Stomach (tissue), 4 donors: ENCODE measurements at regions not wholly inside any gene's neighbourhood (a gene's known extent, or its start where the extent isn't known, plus 50 kb on each side); places are given as distances from the start of the nearest gene placed in this dataset.

Experiments used
- EP300 ChIP-seq: sonication (generic); formaldehyde crosslinking; IDR thresholded peaks from one replicate; pipeline ENCODE4 v1.6.1; 2017; ENCODE audit warnings: antibody characterized with exemption
- POLR2A ChIP-seq, 4 donors: fragments of 450-650 bp; IDR thresholded peaks; one replicate each; pipeline ENCODE4 v1.6.1; 2016; ENCODE audit warnings: antibody characterized with exemption in 4 of 4, control low read depth in 2 of 4, mild to moderate bottlenecking in 1 of 4, moderate library complexity in 1 of 4
- POLR2AphosphoS5 ChIP-seq, 3 donors: sonication (generic); formaldehyde crosslinking; IDR thresholded peaks; one replicate each; pipeline ENCODE4 v1.6.1; 2016; ENCODE audit warnings: antibody characterized with exemption in 3 of 3
- TF ChIP-seq, protein P1 (sequence below), 7 experiments: fragments of 450-650 bp in 4 of 7; fragments of 200-600 bp in 3 of 7; sonication (generic) in 3 of 7; IDR thresholded peaks; one replicate each; pipeline ENCODE4 v1.5.1; 2016 to 2019; ENCODE audit warnings: antibody characterized with exemption in 7 of 7, control low read depth in 2 of 7, mild to moderate bottlenecking in 1 of 7

DNA sequence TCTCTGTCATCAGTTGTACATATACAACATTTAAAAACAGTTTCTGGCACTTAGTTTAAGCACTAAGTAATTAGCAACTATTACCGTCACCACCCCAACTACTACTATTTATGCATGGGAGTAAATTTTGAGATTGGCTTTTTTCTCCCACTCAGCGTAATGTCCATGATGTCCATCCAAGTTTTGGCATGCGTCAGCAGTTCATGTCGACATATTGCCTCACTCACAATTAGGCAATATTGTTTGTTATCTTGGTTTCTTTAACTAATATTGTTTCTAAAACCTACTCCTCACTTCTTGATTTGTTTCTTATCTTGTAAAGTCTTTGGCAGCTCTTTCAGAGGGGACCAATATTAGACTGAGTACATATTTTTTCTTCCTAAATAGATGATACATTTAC is 131.3 kb downstream of the KCNJ18 start:
- TF ChIP-seq, protein P1, sequence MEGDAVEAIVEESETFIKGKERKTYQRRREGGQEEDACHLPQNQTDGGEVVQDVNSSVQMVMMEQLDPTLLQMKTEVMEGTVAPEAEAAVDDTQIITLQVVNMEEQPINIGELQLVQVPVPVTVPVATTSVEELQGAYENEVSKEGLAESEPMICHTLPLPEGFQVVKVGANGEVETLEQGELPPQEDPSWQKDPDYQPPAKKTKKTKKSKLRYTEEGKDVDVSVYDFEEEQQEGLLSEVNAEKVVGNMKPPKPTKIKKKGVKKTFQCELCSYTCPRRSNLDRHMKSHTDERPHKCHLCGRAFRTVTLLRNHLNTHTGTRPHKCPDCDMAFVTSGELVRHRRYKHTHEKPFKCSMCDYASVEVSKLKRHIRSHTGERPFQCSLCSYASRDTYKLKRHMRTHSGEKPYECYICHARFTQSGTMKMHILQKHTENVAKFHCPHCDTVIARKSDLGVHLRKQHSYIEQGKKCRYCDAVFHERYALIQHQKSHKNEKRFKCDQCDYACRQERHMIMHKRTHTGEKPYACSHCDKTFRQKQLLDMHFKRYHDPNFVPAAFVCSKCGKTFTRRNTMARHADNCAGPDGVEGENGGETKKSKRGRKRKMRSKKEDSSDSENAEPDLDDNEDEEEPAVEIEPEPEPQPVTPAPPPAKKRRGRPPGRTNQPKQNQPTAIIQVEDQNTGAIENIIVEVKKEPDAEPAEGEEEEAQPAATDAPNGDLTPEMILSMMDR (IDR thresholded peaks at IDR 0.05) = no peak
- TF ChIP-seq POLR2A (IDR thresholded peaks at IDR 0.05) (no peak), POLR2AphosphoS5 (IDR thresholded peaks at IDR 0.05) (no peak), EP300 (no peak)
